ENCODE measurements at regions not wholly inside any gene's neighbourhood (a gene's known extent, or its start where the extent isn't known, plus 50 kb on each side); places are given as distances from the start of the nearest gene placed in this dataset.

DNA sequence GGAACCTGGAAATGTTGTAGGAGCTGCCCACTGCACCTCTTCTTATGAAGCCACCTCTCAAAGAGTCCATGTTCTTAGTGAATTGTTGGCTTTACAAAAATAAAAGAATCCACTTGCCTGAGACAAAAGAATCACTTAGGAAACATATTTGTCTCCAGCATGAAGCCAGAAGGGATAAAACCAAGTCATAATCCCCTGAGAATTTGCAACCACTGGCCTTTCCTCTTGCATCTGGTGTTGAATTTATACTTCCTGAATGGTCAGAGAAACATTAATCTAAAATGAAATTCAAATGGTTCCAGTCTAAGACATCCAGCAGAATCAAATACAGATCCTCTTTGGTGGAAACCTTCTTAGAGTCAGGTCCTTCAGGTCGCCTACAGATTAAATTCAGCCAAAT is 192.5 kb upstream of the ECI2 start:
- no peak for DNase-seq (ENCODE audit: low read depth)

GRCh38 chr6:4324746-4325145 is 189.4 kb upstream of the ECI2 start:
- no peak for DNase-seq (ENCODE audit: low read depth)

DNA sequence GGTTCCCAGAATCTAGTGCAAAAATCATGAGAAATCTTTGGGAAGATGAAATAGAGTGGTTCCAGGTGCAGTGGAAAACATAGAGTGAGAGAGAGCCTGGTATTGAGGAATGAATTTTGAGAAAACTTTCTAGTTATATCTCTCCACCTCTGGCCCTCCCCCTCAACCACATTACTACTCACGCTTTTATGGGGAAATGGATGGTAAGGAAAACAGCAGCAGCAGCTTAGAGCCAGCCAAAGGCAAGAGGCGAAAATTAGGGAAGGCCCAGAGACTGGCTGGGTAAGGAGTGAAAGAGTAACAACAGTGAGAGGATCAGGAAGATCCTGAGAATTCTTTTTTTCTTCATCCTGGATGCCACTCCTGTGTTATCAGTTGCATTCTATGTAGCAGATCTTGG is 187.9 kb upstream of the ECI2 start:
- DNase-seq (ENCODE audit: low read depth): no peak

DNA sequence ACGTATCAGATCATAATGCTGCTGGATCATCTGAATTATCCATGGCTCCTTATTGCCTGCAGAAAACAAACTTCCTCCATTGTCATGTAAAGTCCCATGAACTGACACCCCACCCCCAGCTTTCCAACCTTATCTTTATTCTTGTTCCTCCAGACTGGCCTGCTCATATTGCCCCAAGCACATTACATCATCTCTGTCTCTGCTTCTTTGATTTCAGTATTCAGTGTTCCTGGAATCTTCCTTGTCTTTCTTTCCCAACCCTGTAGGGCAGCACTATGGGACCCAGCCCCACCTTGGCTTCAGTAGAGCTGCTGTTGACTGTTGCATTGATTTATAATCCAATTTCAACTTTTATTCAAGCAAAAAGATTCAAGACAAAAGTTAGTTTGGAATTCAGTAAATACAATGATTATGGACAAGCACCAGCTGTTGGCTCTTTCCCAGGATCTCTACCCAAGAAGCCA is 187.5 kb upstream of the ECI2 start:
- peak; percentile 44 for DNase-seq (ENCODE audit: low read depth)

DNA sequence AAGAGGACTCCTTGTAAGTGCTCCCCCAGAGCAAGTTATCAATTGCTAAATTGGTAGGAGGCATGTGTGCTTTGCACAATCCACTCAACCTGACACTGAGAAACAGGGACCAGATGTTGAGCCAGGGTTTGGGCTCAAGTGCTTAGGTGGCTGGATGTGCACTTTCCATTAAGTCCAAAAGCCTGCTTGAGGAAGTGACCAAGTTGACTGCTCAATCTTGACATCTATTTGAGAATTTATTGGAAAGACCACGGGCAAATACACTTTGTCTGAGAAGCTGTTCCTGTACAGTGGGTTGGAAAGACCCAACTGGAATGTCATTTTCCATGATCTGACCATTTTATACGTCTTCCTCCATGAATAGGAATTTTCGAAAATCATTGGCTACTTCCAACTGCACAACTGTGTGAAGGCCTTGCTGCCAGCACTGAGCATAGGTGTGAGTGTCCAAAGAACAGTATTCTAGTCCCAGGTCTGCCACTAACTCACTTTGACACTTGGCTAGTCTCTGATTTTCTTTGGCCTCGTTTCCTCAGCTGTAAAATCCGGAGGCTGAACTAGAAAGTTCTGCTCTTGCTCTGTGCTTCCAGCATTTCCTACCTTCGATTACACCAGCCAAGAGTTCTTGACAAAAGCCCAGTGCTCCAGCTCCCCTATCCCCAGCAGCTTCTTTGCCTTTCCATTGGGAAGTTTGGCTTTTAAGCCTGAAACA is 186.9 kb upstream of the ECI2 start:
- DNase-seq (ENCODE audit: low read depth): no peak

DNA sequence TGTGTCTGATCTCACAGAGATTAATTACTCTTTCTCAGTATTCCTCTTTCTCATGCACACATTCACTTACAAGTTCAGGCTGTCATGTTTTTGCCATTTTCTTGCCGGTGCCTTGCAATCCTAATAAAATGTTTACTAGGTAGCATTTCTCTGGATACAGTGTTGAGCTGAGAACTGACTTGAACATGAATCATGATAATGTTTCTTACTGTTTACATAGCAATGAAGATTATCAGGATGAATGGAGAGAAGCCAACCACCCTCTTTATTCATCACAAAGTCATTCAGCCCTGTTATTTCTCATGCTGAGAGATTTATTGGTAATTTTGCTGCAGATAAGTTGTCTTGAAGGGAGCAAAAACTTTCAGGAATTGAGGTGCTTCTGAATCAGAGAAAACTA is 185.5 kb upstream of the ECI2 start:
- DNase-seq (ENCODE audit: low read depth): peak; percentile 77

- DNase-seq (ENCODE audit: low read depth): peak; percentile 55
These were observed 184.8 kb upstream of the ECI2 start for GRCh38 chr6:4319981-4320683.

DNA sequence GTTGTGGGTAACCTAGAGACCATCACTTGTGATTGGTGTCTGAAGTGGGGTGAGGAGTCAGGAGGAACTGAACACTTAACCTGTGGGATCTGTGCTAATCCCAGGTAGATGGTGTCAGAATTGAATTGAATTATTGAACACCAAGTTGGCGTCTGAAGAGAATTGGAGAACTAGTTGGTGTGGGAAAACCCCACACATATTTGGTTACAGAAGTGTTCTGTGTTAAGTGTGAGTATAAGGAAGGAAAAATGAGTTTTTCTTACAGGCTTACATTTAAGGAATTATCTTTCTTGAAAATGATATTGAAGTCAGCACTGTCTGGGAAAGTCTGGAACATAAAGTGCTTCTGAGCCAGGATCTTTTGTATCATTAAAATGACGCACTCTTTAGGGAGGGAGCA is 182.9 kb upstream of the ECI2 start:
- DNase-seq (ENCODE audit: low read depth): no peak

GRCh38 chr6:4316867-4317400 is 181.6 kb upstream of the ECI2 start:
- DNase-seq (ENCODE audit: low read depth): peak; percentile 83

DNA sequence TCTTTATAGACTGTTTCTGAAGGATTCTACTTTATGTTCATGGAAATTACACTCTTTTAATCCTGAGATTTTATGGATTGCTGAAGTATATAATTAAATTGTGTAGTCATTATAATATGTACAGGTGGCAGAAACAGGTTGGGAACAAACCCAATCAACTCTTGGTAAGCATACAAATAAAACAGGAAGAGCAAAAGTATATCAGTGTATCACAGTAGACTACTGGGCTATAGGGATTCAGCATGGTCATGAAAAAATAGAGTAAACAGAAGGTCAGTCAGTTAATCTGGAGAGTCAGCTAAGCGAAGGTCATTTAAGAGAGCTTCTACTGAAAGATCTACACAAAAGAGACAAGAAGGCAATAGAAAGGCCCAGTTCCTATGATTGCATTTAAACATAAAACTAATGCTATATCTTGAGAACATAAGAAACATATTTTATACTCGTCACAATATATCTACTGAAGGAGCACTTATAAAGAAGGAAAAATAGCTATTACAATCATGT is 178.9 kb upstream of the ECI2 start:
- no peak for DNase-seq (ENCODE audit: low read depth)

- DNase-seq (ENCODE audit: low read depth): peak; percentile 94
These were observed 177.8 kb upstream of the ECI2 start for GRCh38 chr6:4313044-4313686.

- no peak for DNase-seq (ENCODE audit: low read depth)
These were observed 176.8 kb upstream of the ECI2 start for GRCh38 chr6:4311976-4312860.

- DNase-seq (ENCODE audit: low read depth): no peak
These were observed 174.2 kb upstream of the ECI2 start for GRCh38 chr6:4309540-4309939.

DNA sequence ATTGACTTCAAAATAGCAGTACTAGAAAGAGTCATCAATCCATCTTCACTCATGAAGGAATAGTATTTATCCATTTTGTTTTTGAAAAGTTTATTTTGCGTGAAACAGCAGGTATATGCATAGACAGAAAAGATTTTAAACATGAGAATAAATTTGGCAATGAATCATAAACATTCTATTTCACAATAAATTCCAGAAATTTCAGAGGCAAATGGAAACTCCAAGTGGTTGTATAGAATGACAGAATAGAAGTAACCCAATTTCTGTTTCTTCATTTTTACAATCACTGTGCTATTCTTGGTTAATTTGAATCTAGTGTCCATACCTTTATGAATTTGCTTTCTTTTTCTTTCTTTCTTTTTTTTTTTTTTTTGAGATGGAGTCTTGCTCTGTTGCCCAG is 173.0 kb upstream of the ECI2 start:
- no peak for DNase-seq (ENCODE audit: low read depth)

- no peak for DNase-seq (ENCODE audit: low read depth)
These were observed 169.6 kb upstream of the ECI2 start for GRCh38 chr6:4304927-4305455.

DNA sequence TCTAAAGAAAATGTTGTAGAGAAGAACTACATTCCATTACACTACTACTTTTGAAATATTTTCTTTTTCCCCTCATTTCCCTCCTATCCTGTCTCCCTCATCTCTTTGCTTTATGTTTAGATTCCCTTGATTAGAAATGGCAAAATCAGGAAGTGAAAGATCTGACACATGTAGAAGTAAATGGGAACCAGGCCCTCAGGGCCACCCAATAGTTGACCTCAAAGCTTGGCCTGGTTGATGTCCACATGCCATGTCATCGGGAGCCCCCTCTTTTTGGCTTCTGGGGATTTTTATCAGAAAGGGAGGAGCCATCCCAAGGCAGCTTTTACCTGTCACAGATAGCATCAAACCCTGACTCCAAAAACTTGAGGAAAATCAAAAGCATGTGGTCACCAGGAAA is 168.3 kb upstream of the ECI2 start:
- DNase-seq (ENCODE audit: low read depth): no peak

- no peak for DNase-seq (ENCODE audit: low read depth)
These were observed 167.1 kb upstream of the ECI2 start for GRCh38 chr6:4302524-4302923.

DNA sequence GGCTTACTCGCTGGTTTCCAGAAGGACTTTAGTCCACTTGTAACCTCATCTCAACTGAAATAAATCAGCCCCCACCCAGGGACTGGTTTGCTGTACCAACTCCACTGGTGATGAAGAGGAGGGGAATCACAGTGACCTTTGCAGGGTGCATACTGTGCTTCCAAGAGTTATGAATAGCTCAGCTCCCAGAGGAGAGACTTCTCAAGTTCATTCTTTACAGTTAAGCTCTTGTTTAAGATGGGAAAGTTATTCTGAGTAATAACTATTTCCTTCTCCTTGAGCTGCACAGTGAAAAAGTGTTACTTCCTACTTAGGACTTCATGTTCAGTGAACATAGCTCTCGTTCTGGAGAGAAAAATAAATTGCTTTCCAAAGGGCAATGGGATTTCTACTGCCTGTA is 166.5 kb upstream of the ECI2 start:
- DNase-seq (ENCODE audit: low read depth): no peak

GRCh38 chr6:4300917-4301316 is 165.5 kb upstream of the ECI2 start:
- no peak for DNase-seq (ENCODE audit: low read depth)

DNA sequence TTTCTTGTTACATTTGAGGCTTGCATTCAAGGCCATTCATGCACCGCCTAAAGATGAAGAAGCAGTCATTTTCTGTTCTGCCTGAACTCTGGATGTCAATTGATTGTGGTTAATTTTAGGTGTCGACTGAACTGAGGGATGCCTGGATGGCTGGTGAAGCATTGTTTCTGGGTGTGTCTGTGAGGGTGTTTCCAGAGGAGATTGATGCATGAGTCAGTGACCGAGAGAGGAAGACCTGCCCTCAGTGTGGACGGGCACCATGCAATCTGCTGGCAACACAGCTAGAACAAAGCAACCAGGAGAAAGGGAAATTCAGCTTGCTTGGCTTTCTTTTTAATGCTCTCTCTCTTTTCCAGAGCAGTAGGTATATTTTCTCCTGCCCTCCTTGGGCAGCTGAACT is 164.1 kb upstream of the ECI2 start:
- DNase-seq (ENCODE audit: low read depth): peak; percentile 60

DNA sequence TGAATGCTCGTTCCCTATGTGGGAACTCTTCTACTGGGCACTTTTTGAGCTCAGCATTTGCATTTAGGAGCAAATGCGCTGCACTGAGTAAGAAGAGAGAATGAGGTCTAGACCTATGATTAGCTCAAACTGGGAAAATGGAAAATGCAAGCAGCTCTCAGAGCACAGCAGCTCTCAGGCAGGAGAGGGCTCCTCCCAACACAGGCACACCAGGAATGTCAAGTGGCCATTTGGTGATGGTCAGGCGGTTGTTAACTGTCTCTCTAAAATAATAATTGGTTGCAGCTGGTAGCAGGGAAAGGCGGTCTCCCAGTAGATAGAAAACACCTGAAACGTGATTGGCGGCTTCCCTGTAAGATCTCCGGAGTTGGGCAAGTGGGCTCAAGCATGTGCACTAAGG is 162.0 kb upstream of the ECI2 start:
- DNase-seq (ENCODE audit: low read depth): no peak
